GM12878 (cell line): ENCODE measurements at regions not wholly inside any gene's neighbourhood (a gene's known extent, or its start where the extent isn't known, plus 50 kb on each side); places are given as distances from the start of the nearest gene placed in this dataset.

Experiments
- ATAC-seq: fragments of 200-7000 bp; cut with Tn5 transposase; 3 replicates; pipeline ENCODE4 v1.9.1; 2020; ENCODE audit warnings: mild to moderate bottlenecking, moderate library complexity
- BruUV-seq: library from RNA; stranded (reverse); fragments of 400-500 nt; replicated peaks from 2 replicates; lab custom pipeline; 2021; lab: Mats Ljungman, UMichigan
- CTCF ChIA-PET: fragments of 300-600 bp; sonication (Branson Sonifier 250); formaldehyde crosslinking; extraction: SDS; loops from one replicate; lab custom pipeline; 2021; ENCODE audit warnings: inconsistent platforms; lab: Yijun Ruan, JAX
- POLR2A ChIA-PET: fragments of 350-600 bp; formaldehyde crosslinking; extraction: SDS; loops from one replicate; lab custom pipeline; 2021; ENCODE audit warnings: inconsistent platforms; lab: Charles Lee
- RAD21 ChIA-PET: fragments of 300-600 bp; sonication (Branson Sonifier 250); formaldehyde crosslinking; loops from one replicate; lab custom pipeline; 2023; ENCODE audit warnings: antibody characterized with exemption; ENCODE audit not compliant: unreplicated experiment; lab: Charles Lee
- SMC1A ChIA-PET: fragments of 300-600 bp; sonication (Branson Sonifier 250); formaldehyde crosslinking; loops from one replicate; lab custom pipeline; 2023; ENCODE audit not compliant: unreplicated experiment, uncharacterized antibody; lab: Charles Lee
- DNase-seq: peaks from one replicate; pipeline ENCODE4 v3.0.0-alpha.2; 2011; ENCODE audit warnings: low read depth, low spot score
- FAIRE-seq: peaks from 3 replicates; lab custom pipeline; 2011; peaks lifted over from hg19 to GRCh38; lab: Jason Lieb, UNC
- H2AFZ ChIP-seq: 2 replicates; pipeline ENCODE4 v1.6.0; 2011; ENCODE audit warnings: low read depth, low read length, control low read depth; ENCODE audit not compliant: control insufficient read depth
- H3K27ac ChIP-seq: 2 replicates; pipeline ENCODE4 v1.5.1; 2011; ENCODE audit warnings: control low read depth; ENCODE audit not compliant: control insufficient read depth, insufficient read depth
- H3K27me3 ChIP-seq, 2 experiments: replicated peaks in 1 of 2; 2 replicates each; pipeline versions ENCODE4 v1.6.0 to v1.6.1; 2011; ENCODE audit warnings: low read length in 1 of 2; ENCODE audit not compliant: control insufficient read depth in 2 of 2, insufficient read depth in 2 of 2
- H3K36me3 ChIP-seq, 2 experiments: 2 replicates each; pipeline ENCODE4 v1.5.1; 2011; ENCODE audit warnings: low read length in 1 of 2; ENCODE audit not compliant: control insufficient read depth in 2 of 2, insufficient read depth in 2 of 2
- H3K4me1 ChIP-seq: 2 replicates; pipeline ENCODE4 v1.6.1; 2011; ENCODE audit warnings: mild to moderate bottlenecking, low read length, moderate library complexity, mixed read lengths; ENCODE audit not compliant: control insufficient read depth, insufficient read depth
- H3K4me2 ChIP-seq: 2 replicates; pipeline ENCODE4 v1.6.0; 2011; ENCODE audit warnings: control low read depth; ENCODE audit not compliant: control insufficient read depth, insufficient read depth
- H3K4me3 ChIP-seq: fragments of 200-600 bp; sonication (generic); 2 replicates; pipeline ENCODE4 v1.5.1; 2016
- H3K79me2 ChIP-seq: 2 replicates; pipeline ENCODE4 v1.6.0; 2011; ENCODE audit warnings: low read length; ENCODE audit not compliant: control insufficient read depth, insufficient read depth
- H3K9ac ChIP-seq: 2 replicates; pipeline ENCODE4 v1.8.0; 2011; ENCODE audit warnings: low read length, control low read depth, mixed read lengths; ENCODE audit not compliant: control insufficient read depth, insufficient read depth
- H3K9me3 ChIP-seq: replicated peaks from 3 replicates; pipeline ENCODE4 v1.5.1; 2011; ENCODE audit warnings: mild to moderate bottlenecking, low read length; ENCODE audit not compliant: control insufficient read depth, insufficient read depth
- H4K20me1 ChIP-seq: 2 replicates; pipeline ENCODE4 v1.6.0; 2011; ENCODE audit not compliant: control insufficient read depth, insufficient read depth
- EP300 ChIP-seq, 2 experiments: fragments of 150-350 bp in 1 of 2; IDR thresholded peaks; 2 replicates each; pipeline ENCODE4 v1.6.1; 2011 to 2012; ENCODE audit warnings: low read depth in 2 of 2, low read length in 2 of 2, borderline replicate concordance in 1 of 2, improper control_type of control experiment in 1 of 2, inconsistent platforms in 1 of 2; ENCODE audit not compliant: control insufficient read depth in 1 of 2
- FOXK2 ChIP-seq: fragments of 450-650 bp; IDR thresholded peaks from 2 replicates; pipeline ENCODE4 v1.6.1; 2017; ENCODE audit warnings: mild to moderate bottlenecking, moderate library complexity
- GATAD2B ChIP-seq: fragments of 450-650 bp; conservative IDR thresholded peaks from 2 replicates; pipeline ENCODE4 v1.6.1; 2017; ENCODE audit warnings: low read depth, mild to moderate bottlenecking, moderate library complexity
- IRF4 ChIP-seq: IDR thresholded peaks from 2 replicates; pipeline ENCODE4 v1.6.1; 2011; ENCODE audit warnings: low read depth, low read length
- PML ChIP-seq: IDR thresholded peaks from 2 replicates; pipeline ENCODE4 v1.6.1; 2012; ENCODE audit warnings: low read length, inconsistent platforms
- SMAD1 ChIP-seq: fragments of 450-650 bp; IDR thresholded peaks from 2 replicates; pipeline ENCODE4 v1.6.1; 2018; ENCODE audit warnings: mild to moderate bottlenecking, low read depth; ENCODE audit not compliant: partially characterized antibody
- SREBF2 ChIP-seq: IDR thresholded peaks from 2 replicates; pipeline ENCODE4 v1.6.1; 2012; ENCODE audit warnings: mild to moderate bottlenecking, low read length
- whole genome bisulfite sequencing: methylation state at CpG from one replicate; pipeline ENCODE4 v1.1.6; 2016; ENCODE audit warnings: low lambda C conversion rate; ENCODE audit not compliant: insufficient replicate concordance, insufficient coverage; ENCODE audit errors: missing lambda C conversion rate; 5-methylcytosine and 5-hydroxymethylcytosine counted together
- in situ Hi-C: fragments of 300-500 bp; cut with MboI; formaldehyde crosslinking; loops from 9 replicates; pipeline ENCODE4 v1.14.3; 2018; ENCODE audit warnings: mixed read lengths
- intact Hi-C: fragments of 100-400 bp; cut with micrococcal nuclease; formaldehyde crosslinking; loops from one replicate; pipeline ENCODE4 v1.14.2; 2022; ENCODE audit not compliant: unreplicated experiment
- TF ChIP-seq, protein P1 (sequence below): IDR thresholded peaks from 2 replicates; pipeline ENCODE4 v1.6.1; 2011; ENCODE audit warnings: mild to moderate bottlenecking, low read depth, low read length, moderate library complexity; ENCODE audit not compliant: insufficient replicate concordance
- TF ChIP-seq, protein P2 (sequence below): fragments of 450-650 bp; formaldehyde crosslinking; IDR thresholded peaks from 2 replicates; pipeline ENCODE4 v1.4.0; 2020; ENCODE audit warnings: mild to moderate bottlenecking, moderate library complexity

DNA sequence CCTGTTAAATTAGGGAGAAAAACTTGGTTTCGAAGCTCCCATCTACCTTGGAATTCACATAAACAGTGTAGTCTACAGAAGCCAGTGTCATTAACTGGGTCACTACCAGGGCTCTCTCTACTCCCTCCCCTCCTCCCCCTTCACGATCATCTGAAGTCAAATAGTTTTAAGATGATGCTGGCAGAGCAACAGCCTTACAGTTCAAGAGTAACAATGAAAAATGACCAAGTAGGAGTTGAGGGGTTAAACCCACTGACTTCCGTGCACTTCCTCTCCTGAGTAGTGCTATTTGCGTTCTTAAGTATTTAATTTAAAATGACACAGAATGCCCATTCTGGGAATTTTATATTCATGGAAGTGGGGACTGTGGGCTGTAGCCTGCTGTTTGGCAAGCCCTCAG lies 236.9 kb downstream of the SIPA1L2 start:
- WGBS, result 11% methylated on average over 4 of the region's 4 CpGs
- no TSS peak for BruUV-seq
- in situ Hi-C loops, result no loop called here
- no peaks in the 10 kb centered on the region for H3K4me1 ChIP-seq
- DNase-seq (no peak), FAIRE-seq (no peak)
- intact Hi-C loops, result no loop called here
- TF ChIP-seq SREBF2 (no peak), EP300 (IDR thresholded peaks at IDR 0.05; ENCODE audit: borderline replicate concordance in 1 of 2, control insufficient read depth in 1 of 2, low read depth in 2 of 2, low read length in 2 of 2) (no peak), FOXK2 (no peak), PML (no peak), IRF4 (no peak), GATAD2B (no peak), SMAD1 (no peak)
- TF ChIP-seq, protein P1, sequence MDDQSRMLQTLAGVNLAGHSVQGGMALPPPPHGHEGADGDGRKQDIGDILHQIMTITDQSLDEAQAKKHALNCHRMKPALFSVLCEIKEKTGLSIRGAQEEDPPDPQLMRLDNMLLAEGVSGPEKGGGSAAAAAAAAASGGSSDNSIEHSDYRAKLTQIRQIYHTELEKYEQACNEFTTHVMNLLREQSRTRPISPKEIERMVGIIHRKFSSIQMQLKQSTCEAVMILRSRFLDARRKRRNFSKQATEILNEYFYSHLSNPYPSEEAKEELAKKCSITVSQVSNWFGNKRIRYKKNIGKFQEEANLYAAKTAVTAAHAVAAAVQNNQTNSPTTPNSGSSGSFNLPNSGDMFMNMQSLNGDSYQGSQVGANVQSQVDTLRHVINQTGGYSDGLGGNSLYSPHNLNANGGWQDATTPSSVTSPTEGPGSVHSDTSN, result no peak
- TF ChIP-seq, protein P2, sequence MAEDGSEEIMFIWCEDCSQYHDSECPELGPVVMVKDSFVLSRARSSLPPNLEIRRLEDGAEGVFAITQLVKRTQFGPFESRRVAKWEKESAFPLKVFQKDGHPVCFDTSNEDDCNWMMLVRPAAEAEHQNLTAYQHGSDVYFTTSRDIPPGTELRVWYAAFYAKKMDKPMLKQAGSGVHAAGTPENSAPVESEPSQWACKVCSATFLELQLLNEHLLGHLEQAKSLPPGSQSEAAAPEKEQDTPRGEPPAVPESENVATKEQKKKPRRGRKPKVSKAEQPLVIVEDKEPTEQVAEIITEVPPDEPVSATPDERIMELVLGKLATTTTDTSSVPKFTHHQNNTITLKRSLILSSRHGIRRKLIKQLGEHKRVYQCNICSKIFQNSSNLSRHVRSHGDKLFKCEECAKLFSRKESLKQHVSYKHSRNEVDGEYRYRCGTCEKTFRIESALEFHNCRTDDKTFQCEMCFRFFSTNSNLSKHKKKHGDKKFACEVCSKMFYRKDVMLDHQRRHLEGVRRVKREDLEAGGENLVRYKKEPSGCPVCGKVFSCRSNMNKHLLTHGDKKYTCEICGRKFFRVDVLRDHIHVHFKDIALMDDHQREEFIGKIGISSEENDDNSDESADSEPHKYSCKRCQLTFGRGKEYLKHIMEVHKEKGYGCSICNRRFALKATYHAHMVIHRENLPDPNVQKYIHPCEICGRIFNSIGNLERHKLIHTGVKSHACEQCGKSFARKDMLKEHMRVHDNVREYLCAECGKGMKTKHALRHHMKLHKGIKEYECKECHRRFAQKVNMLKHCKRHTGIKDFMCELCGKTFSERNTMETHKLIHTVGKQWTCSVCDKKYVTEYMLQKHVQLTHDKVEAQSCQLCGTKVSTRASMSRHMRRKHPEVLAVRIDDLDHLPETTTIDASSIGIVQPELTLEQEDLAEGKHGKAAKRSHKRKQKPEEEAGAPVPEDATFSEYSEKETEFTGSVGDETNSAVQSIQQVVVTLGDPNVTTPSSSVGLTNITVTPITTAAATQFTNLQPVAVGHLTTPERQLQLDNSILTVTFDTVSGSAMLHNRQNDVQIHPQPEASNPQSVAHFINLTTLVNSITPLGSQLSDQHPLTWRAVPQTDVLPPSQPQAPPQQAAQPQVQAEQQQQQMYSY, result no peak
- TF ChIP-seq, all 136 proteins: peak for 0
- no peak for ATAC-seq
- no peaks in the 10 kb centered on the region for H3K36me3 ChIP-seq
- H3K4me2 ChIP-seq, result no peak overlapping the region
- no peak overlapping the region for H2AFZ ChIP-seq
- no peak overlapping the region for H3K27ac ChIP-seq
- RAD21 ChIA-PET, result no interaction called here
- no peaks in the 10 kb centered on the region for H3K27me3 ChIP-seq
- SMC1A ChIA-PET, result no interaction called here
- H4K20me1 ChIP-seq, result no peaks in the 10 kb centered on the region
- H3K9me3 ChIP-seq, result no peaks in the 10 kb centered on the region
- no peaks in the 10 kb centered on the region for H3K79me2 ChIP-seq
- POLR2A ChIA-PET, result no interaction called here
- CTCF ChIA-PET, result interaction anchor here (0.5 kb wide), 1 partner anchor 304 kb away, joined by 4 read pairs; no protein-coding TSS in a partner anchor
- H3K9ac ChIP-seq, result no peak overlapping the region
- no peak overlapping the region for H3K4me3 ChIP-seq
